ENCODE measurements at regions not wholly inside any gene's neighbourhood (a gene's known extent, or its start where the extent isn't known, plus 50 kb on each side); places are given as distances from the start of the nearest gene placed in this dataset.

DNA sequence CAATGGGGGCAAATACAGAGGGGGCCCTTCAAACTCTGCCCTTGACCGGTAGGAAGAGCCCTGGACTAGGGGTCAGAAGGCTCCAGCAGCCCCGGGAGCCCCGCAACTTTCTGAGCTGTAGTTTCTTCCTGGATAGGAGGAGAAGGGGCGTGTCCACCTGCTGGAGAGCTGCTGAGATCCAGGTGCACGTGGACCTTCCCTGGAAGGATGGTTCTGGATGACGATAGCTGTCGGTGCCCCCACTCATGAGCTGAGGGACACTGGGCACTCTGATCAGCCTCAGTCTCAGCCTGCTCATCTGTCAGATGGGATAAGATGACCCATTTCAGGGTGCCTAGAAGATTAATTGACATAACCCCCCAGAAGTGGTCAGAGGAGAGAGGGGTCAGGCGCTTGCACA lies 125.2 kb upstream of the HDAC4 start:
- Histone ChIP-seq H3K9me1 (ENCODE audit: control insufficient read depth, extremely low read depth, insufficient read depth, low read length) (no peaks in the 10 kb centered on the region), H3K4me2 (ENCODE audit: control insufficient read depth, extremely low read depth, insufficient read depth, low read depth, low read length) (no peak overlapping the region), H3K9me3 (ENCODE audit: control insufficient read depth, low read depth, low read length) (peaks cover 2% of the 10 kb centered on the region), H3K27me3 (ENCODE audit: control insufficient read depth, extremely low read depth, insufficient read depth, low read length) (no peaks in the 10 kb centered on the region), H4K20me1 (ENCODE audit: control insufficient read depth, extremely low read depth, insufficient read depth, low read length) (no peaks in the 10 kb centered on the region), H3K36me3 (ENCODE audit: control insufficient read depth in 2 of 2, extremely low read depth in 1 of 2, insufficient read depth in 2 of 2, low read length in 2 of 2) (no peaks in the 10 kb centered on the region), H3K27ac (ENCODE audit: control insufficient read depth, insufficient read depth, low read length) (no peak overlapping the region), H2AFZ (ENCODE audit: control insufficient read depth, low read length) (no peak overlapping the region), H3K4me3 (ENCODE audit: control insufficient read depth in 2 of 3, extremely low read depth in 1 of 3, insufficient read depth in 2 of 3, low read depth in 1 of 3, low read length in 3 of 3) (no peak overlapping the region), H3K4me1 (ENCODE audit: control insufficient read depth, extremely low read depth, insufficient read depth, low read length) (no peaks in the 10 kb centered on the region), H3K79me2 (ENCODE audit: control insufficient read depth, insufficient read depth, low read length) (no peaks in the 10 kb centered on the region), H3K9ac (ENCODE audit: control insufficient read depth, extremely low read depth, insufficient read depth, low read length) (no peak overlapping the region)
- dilution Hi-C loops (cut with MboI; ENCODE audit: extremely low pct_ligation_motif_present, low sequenced_read_pairs), result no loop called here
- FAIRE-seq (no peak), DNase-seq (ENCODE audit: low read depth, low spot score) (no peak)
- no peak for TF ChIP-seq EZH2 (IDR thresholded peaks at IDR 0.05; ENCODE audit: low read length)
- TF ChIP-seq, protein P1, sequence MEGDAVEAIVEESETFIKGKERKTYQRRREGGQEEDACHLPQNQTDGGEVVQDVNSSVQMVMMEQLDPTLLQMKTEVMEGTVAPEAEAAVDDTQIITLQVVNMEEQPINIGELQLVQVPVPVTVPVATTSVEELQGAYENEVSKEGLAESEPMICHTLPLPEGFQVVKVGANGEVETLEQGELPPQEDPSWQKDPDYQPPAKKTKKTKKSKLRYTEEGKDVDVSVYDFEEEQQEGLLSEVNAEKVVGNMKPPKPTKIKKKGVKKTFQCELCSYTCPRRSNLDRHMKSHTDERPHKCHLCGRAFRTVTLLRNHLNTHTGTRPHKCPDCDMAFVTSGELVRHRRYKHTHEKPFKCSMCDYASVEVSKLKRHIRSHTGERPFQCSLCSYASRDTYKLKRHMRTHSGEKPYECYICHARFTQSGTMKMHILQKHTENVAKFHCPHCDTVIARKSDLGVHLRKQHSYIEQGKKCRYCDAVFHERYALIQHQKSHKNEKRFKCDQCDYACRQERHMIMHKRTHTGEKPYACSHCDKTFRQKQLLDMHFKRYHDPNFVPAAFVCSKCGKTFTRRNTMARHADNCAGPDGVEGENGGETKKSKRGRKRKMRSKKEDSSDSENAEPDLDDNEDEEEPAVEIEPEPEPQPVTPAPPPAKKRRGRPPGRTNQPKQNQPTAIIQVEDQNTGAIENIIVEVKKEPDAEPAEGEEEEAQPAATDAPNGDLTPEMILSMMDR (optimal IDR thresholded peaks at IDR 0.05 in 1 of 3, IDR thresholded peaks at IDR 0.05 in 1 of 3, conservative IDR thresholded peaks at IDR 0.05 in 1 of 3; ENCODE audit: extremely low read depth in 1 of 3, insufficient read depth in 2 of 3, low read length in 3 of 3), result no peak

DNA sequence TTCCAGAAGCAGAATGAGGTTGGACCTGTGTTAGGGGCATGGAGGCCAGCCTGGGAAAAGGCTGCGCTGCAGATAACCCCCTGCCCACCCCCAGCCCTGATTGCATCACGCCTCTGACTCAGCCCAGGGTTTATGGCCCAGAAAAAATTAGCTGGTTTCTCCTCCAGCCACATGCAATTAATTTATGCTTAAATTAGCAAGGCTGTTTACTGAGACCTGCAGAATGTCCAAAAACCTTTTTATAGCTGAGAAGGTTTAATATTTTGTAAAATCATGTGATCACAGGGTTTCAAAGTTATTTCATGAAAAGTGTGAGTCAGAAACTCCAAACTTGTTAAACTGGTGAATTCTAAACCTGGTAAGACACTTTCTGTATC lies 123.1 kb upstream of the HDAC4 start:
- no peak overlapping the region for H3K9ac ChIP-seq (ENCODE audit: control insufficient read depth, extremely low read depth, insufficient read depth, low read length)
- H3K4me3 ChIP-seq (ENCODE audit: control insufficient read depth in 2 of 3, extremely low read depth in 1 of 3, insufficient read depth in 2 of 3, low read depth in 1 of 3, low read length in 3 of 3), result no peak overlapping the region
- no peaks in the 10 kb centered on the region for H3K36me3 ChIP-seq (ENCODE audit: control insufficient read depth in 2 of 2, extremely low read depth in 1 of 2, insufficient read depth in 2 of 2, low read length in 2 of 2)
- H3K4me1 ChIP-seq (ENCODE audit: control insufficient read depth, extremely low read depth, insufficient read depth, low read length), result no peaks in the 10 kb centered on the region
- no peak overlapping the region for H3K4me2 ChIP-seq (ENCODE audit: control insufficient read depth, extremely low read depth, insufficient read depth, low read depth, low read length)
- H4K20me1 ChIP-seq (ENCODE audit: control insufficient read depth, extremely low read depth, insufficient read depth, low read length), result no peaks in the 10 kb centered on the region
- no peaks in the 10 kb centered on the region for H3K9me1 ChIP-seq (ENCODE audit: control insufficient read depth, extremely low read depth, insufficient read depth, low read length)
- H2AFZ ChIP-seq (ENCODE audit: control insufficient read depth, low read length), result no peak overlapping the region
- H3K27ac ChIP-seq (ENCODE audit: control insufficient read depth, insufficient read depth, low read length), result no peak overlapping the region
- no peaks in the 10 kb centered on the region for H3K79me2 ChIP-seq (ENCODE audit: control insufficient read depth, insufficient read depth, low read length)
- DNase-seq (ENCODE audit: low read depth, low spot score) (no peak), FAIRE-seq (no peak)
- H3K9me3 ChIP-seq (ENCODE audit: control insufficient read depth, low read depth, low read length), result peaks cover 2% of the 10 kb centered on the region
- no peaks in the 10 kb centered on the region for H3K27me3 ChIP-seq (ENCODE audit: control insufficient read depth, extremely low read depth, insufficient read depth, low read length)
- no peak for TF ChIP-seq EZH2 (IDR thresholded peaks at IDR 0.05; ENCODE audit: low read length)
- TF ChIP-seq, protein P1 (optimal IDR thresholded peaks at IDR 0.05 in 1 of 3, IDR thresholded peaks at IDR 0.05 in 1 of 3, conservative IDR thresholded peaks at IDR 0.05 in 1 of 3; ENCODE audit: extremely low read depth in 1 of 3, insufficient read depth in 2 of 3, low read length in 3 of 3), result no peak
- dilution Hi-C loops (cut with MboI; ENCODE audit: extremely low pct_ligation_motif_present, low sequenced_read_pairs), result no loop called here

Data from keratinocyte (primary cell).